IMR-90 (cell line): ENCODE measurements at regions not wholly inside any gene's neighbourhood (a gene's known extent, or its start where the extent isn't known, plus 50 kb on each side); places are given as distances from the start of the nearest gene placed in this dataset.

Experiments used
- ATAC-seq: fragments of 200-7000 bp; cut with Tn5 transposase; 2 replicates; pipeline ENCODE4 v1.9.1; 2020; ENCODE audit warnings: low read depth, mild to moderate bottlenecking, moderate library complexity
- BruUV-seq: library from RNA; stranded (reverse); fragments of 400-500 nt; replicated peaks from 2 replicates; lab custom pipeline; 2021; lab: Mats Ljungman, UMichigan
- CTCF ChIA-PET: fragments of 300-600 bp; formaldehyde crosslinking; extraction: SDS; loops from one replicate; lab custom pipeline; 2021; ENCODE audit warnings: antibody characterized with exemption; lab: Yijun Ruan, JAX
- POLR2A ChIA-PET: fragments of 300-600 bp; sonication (Branson Sonifier 250); formaldehyde crosslinking; loops from one replicate; lab custom pipeline; 2022; ENCODE audit warnings: antibody characterized with exemption; ENCODE audit not compliant: unreplicated experiment; lab: Charles Lee
- DNase-seq: peaks from one replicate; pipeline ENCODE4 v3.0.0; 2013
- H2AFZ ChIP-seq: replicated peaks from 2 replicates; pipeline ENCODE3; 2013; ENCODE audit warnings: low read length, mild to moderate bottlenecking; ENCODE audit not compliant: poor library complexity
- H2AK5ac ChIP-seq: 2 replicates; pipeline ENCODE4 v1.6.1; 2013; ENCODE audit warnings: low read depth, low read length, inconsistent platforms
- H2AK9ac ChIP-seq: replicated peaks from 2 replicates; pipeline ENCODE3; 2013; ENCODE audit warnings: mild to moderate bottlenecking, low read depth, low read length, moderate library complexity; ENCODE audit not compliant: poor library complexity
- H2BK120ac ChIP-seq: 2 replicates; pipeline ENCODE4 v1.6.1; 2013; ENCODE audit warnings: low read depth, low read length, inconsistent platforms
- H2BK15ac ChIP-seq: 3 replicates; pipeline ENCODE4 v1.6.1; 2013; ENCODE audit warnings: low read depth, low read length, inconsistent platforms
- H2BK20ac ChIP-seq: 2 replicates; pipeline ENCODE4 v1.6.1; 2013; ENCODE audit warnings: low read depth, mild to moderate bottlenecking, inconsistent platforms, low read length, moderate library complexity
- H2BK5ac ChIP-seq: 2 replicates; pipeline ENCODE4 v1.6.1; 2013; ENCODE audit warnings: mild to moderate bottlenecking, low read depth, low read length, inconsistent platforms; ENCODE audit not compliant: poor library complexity, severe bottlenecking
- H3K14ac ChIP-seq: replicated peaks from 2 replicates; pipeline ENCODE4 v1.6.1; 2013; ENCODE audit warnings: low read depth, low read length, inconsistent platforms
- H3K18ac ChIP-seq: 2 replicates; pipeline ENCODE4 v1.6.1; 2013; ENCODE audit warnings: low read depth, low read length, control low read depth
- H3K23ac ChIP-seq: 2 replicates; pipeline ENCODE4 v1.6.1; 2013; ENCODE audit warnings: low read depth, low read length, inconsistent platforms
- H3K27ac ChIP-seq: 2 replicates; pipeline ENCODE4 v1.5.1; 2013; ENCODE audit warnings: mild to moderate bottlenecking, control low read depth, low read length; ENCODE audit not compliant: insufficient read depth
- H3K27me3 ChIP-seq: 2 replicates; pipeline ENCODE4 v1.6.1; 2013; ENCODE audit warnings: low read length; ENCODE audit not compliant: control insufficient read depth, insufficient read depth
- H3K36me3 ChIP-seq: 2 replicates; pipeline ENCODE4 v1.6.1; 2013; ENCODE audit warnings: low read length, mixed read lengths; ENCODE audit not compliant: control insufficient read depth, insufficient read depth
- H3K4ac ChIP-seq: 2 replicates; pipeline ENCODE4 v1.6.1; 2013; ENCODE audit warnings: low read depth, low read length, inconsistent platforms
- H3K4me1 ChIP-seq: 2 replicates; pipeline ENCODE4 v1.6.1; 2013; ENCODE audit warnings: low read length, mixed read lengths; ENCODE audit not compliant: control insufficient read depth, insufficient read depth
- H3K4me2 ChIP-seq: 2 replicates; pipeline ENCODE4 v1.6.1; 2013; ENCODE audit warnings: low read depth, mild to moderate bottlenecking, control low read depth, low read length, moderate library complexity
- H3K4me3 ChIP-seq: 2 replicates; pipeline ENCODE4 v1.5.1; 2013; ENCODE audit warnings: low read depth, mild to moderate bottlenecking, control low read depth, low read length, moderate library complexity; ENCODE audit not compliant: insufficient read depth
- H3K56ac ChIP-seq: 2 replicates; pipeline ENCODE4 v1.6.1; 2013; ENCODE audit warnings: low read length, inconsistent platforms; ENCODE audit not compliant: insufficient read depth; ENCODE audit errors: extremely low read depth
- H3K79me1 ChIP-seq, 2 experiments: 2 replicates each; pipeline ENCODE4 v1.6.1; 2013; ENCODE audit warnings: low read length in 2 of 2, inconsistent platforms in 1 of 2, low read depth in 1 of 2
- H3K9ac ChIP-seq: 2 replicates; pipeline ENCODE4 v1.6.1; 2013; ENCODE audit warnings: low read depth, low read length, control low read depth
- H3K9me1 ChIP-seq: 2 replicates; pipeline ENCODE4 v1.6.1; 2013; ENCODE audit warnings: low read length, inconsistent platforms; ENCODE audit not compliant: insufficient read depth
- H3K9me3 ChIP-seq: 2 replicates; pipeline ENCODE4 v1.6.1; 2013; ENCODE audit warnings: low read length; ENCODE audit not compliant: control insufficient read depth, insufficient read depth
- H4K20me1 ChIP-seq: 2 replicates; pipeline ENCODE4 v1.6.1; 2013; ENCODE audit warnings: low read length, inconsistent platforms; ENCODE audit not compliant: insufficient read depth
- H4K5ac ChIP-seq: 2 replicates; pipeline ENCODE4 v1.6.1; 2013; ENCODE audit warnings: mild to moderate bottlenecking, low read depth, low read length, control low read depth
- H4K8ac ChIP-seq, 2 experiments: 2 replicates each; pipeline ENCODE4 v1.6.1; 2013; ENCODE audit warnings: low read depth in 2 of 2, low read length in 2 of 2, control low read depth in 1 of 2, inconsistent platforms in 1 of 2
- H4K91ac ChIP-seq: 2 replicates; pipeline ENCODE4 v1.6.1; 2013; ENCODE audit warnings: low read depth, low read length, inconsistent platforms; ENCODE audit not compliant: insufficient read depth
- WGBS, 2 experiments: methylation state at CpG; one replicate each; pipeline versions ENCODE4 v1.1.5 to v1.1.7; 2013; ENCODE audit warnings: missing lambda C conversion rate in 2 of 2; ENCODE audit not compliant: insufficient read length in 1 of 2; ENCODE audit errors: extremely low coverage in 2 of 2; 5-methylcytosine and 5-hydroxymethylcytosine counted together
- dilution Hi-C: fragments of 300-500 bp; cut with HindIII; formaldehyde crosslinking; loops from one replicate; pipeline ENCODE4 v1.14.3; 2018; ENCODE audit warnings: low sequenced_read_pairs; ENCODE audit not compliant: unreplicated experiment
- in situ Hi-C: fragments of 300-500 bp; cut with MboI; formaldehyde crosslinking; loops from 3 replicates; pipeline ENCODE4 v1.14.3; 2019; ENCODE audit warnings: low sequenced_read_pairs, inconsistent platforms, mixed read lengths
- intact Hi-C: fragments of 100-400 bp; cut with micrococcal nuclease; formaldehyde crosslinking; loops from 2 replicates; pipeline ENCODE4 v1.10.0; 2022
- TF ChIP-seq, protein P1 (sequence below): fragments of 150-350 bp; IDR thresholded peaks from 2 replicates; pipeline ENCODE4 v1.6.1; 2016; ENCODE audit warnings: low read depth, mild to moderate bottlenecking, low read length, moderate library complexity, borderline replicate concordance

DNA sequence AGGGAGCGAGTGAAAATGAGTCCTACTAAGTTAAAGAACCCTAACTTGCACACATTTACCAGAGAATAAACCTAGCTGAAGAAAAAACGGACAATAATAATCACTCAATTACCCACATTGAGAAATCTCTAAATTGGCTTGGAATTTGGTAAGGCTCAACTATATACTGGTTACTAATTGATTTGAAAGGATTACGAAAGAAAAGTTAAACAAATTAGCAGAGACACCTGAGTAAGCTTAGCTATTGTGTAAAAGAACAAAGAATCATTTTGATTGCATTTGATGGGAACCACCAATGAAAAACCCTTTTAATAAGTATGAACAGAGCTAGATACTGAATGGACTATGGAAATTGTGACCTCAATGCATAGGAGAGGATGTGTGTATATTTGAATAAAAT lies 118.6 kb upstream of the ADGRF1 start:
- no peak overlapping the region for H3K27ac ChIP-seq
- H4K5ac ChIP-seq: no peak overlapping the region
- H3K36me3 ChIP-seq: no peaks in the 10 kb centered on the region
- BruUV-seq: no TSS peak
- H3K4ac ChIP-seq: no peak overlapping the region
- no peaks in the 10 kb centered on the region for H3K79me1 ChIP-seq
- H2AFZ ChIP-seq: no peak overlapping the region
- intact Hi-C loops (no loop called here), dilution Hi-C loops (no loop called here), in situ Hi-C loops (no loop called here)
- no peaks in the 10 kb centered on the region for H4K20me1 ChIP-seq
- H3K18ac ChIP-seq: no peak overlapping the region
- H3K9me3 ChIP-seq: no peaks in the 10 kb centered on the region
- H2AK9ac ChIP-seq: no peak overlapping the region
- no peak overlapping the region for H3K23ac ChIP-seq
- no CpG with 5 or more reads among the region's 3 CpGs for whole genome bisulfite sequencing, 2 experiments
- H3K9ac ChIP-seq: no peak overlapping the region
- H3K9me1 ChIP-seq: no peaks in the 10 kb centered on the region; the same call in 1 of the 2 replicates
- H3K4me1 ChIP-seq: no peaks in the 10 kb centered on the region; the same call in 1 of the 2 replicates
- TF ChIP-seq, protein P1, sequence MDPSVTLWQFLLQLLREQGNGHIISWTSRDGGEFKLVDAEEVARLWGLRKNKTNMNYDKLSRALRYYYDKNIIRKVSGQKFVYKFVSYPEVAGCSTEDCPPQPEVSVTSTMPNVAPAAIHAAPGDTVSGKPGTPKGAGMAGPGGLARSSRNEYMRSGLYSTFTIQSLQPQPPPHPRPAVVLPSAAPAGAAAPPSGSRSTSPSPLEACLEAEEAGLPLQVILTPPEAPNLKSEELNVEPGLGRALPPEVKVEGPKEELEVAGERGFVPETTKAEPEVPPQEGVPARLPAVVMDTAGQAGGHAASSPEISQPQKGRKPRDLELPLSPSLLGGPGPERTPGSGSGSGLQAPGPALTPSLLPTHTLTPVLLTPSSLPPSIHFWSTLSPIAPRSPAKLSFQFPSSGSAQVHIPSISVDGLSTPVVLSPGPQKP: no peak
- H3K14ac ChIP-seq: no peak overlapping the region
- no peak overlapping the region for H2AK5ac ChIP-seq
- DNase-seq (no peak), ATAC-seq (no peak)
- H2BK120ac ChIP-seq: no peak overlapping the region
- no peak overlapping the region for H3K56ac ChIP-seq
- H3K4me2 ChIP-seq: no peak overlapping the region
- no peak overlapping the region for H4K91ac ChIP-seq
- no peak overlapping the region for H2BK20ac ChIP-seq
- no peak overlapping the region for H2BK15ac ChIP-seq
- ChIA-PET CTCF (no interaction called here), POLR2A (no interaction called here)
- no peak overlapping the region for H3K4me3 ChIP-seq
- no peak overlapping the region for H4K8ac ChIP-seq
- no peak overlapping the region for H2BK5ac ChIP-seq
- no peaks in the 10 kb centered on the region for H3K27me3 ChIP-seq
